ENCODE measurements at regions not wholly inside any gene's neighbourhood (a gene's known extent, or its start where the extent isn't known, plus 50 kb on each side); places are given as distances from the start of the nearest gene placed in this dataset.

- no peak for DNase-seq
Measured at GRCh38 chr2:144280009-144280408, 239.9 kb downstream of the ZEB2 start.

GRCh38 chr2:144279165-144279564 is 240.8 kb downstream of the ZEB2 start:
- no peak for DNase-seq

GRCh38 chr2:144277622-144278354 is 242.1 kb downstream of the ZEB2 start:
- no peak for DNase-seq

GRCh38 chr2:144275340-144275739 is 244.6 kb downstream of the ZEB2 start:
- no peak for DNase-seq

- DNase-seq = no peak
Measured at GRCh38 chr2:144274131-144274530, 245.8 kb downstream of the ZEB2 start.

- peak; percentile 1 to 57 for DNase-seq
Measured at GRCh38 chr2:144270951-144271350, 249.0 kb downstream of the ZEB2 start.

- DNase-seq = no peak
Measured at GRCh38 chr2:144268036-144268678, 251.8 kb downstream of the ZEB2 start.

GRCh38 chr2:144267239-144267638 is 252.7 kb downstream of the ZEB2 start:
- DNase-seq = no peak

GRCh38 chr2:144265654-144266053 is 254.3 kb downstream of the ZEB2 start:
- no peak for DNase-seq

GRCh38 chr2:144261966-144262365 is 258.0 kb downstream of the ZEB2 start:
- no peak for DNase-seq

GRCh38 chr2:144261336-144261735 is 258.6 kb downstream of the ZEB2 start:
- no peak for DNase-seq

GRCh38 chr2:144259332-144259731 is 260.6 kb downstream of the ZEB2 start:
- no peak for DNase-seq

- DNase-seq = no peak
Measured at GRCh38 chr2:144258154-144258553, 261.8 kb downstream of the ZEB2 start.

- peak in 1 of 2 donors; percentile 21 for DNase-seq
Measured at GRCh38 chr2:144256996-144257707, 262.8 kb downstream of the ZEB2 start.

GRCh38 chr2:144254342-144255235 is 265.3 kb downstream of the ZEB2 start:
- no peak for DNase-seq

- DNase-seq = no peak
Measured at GRCh38 chr2:144253743-144254142, 266.2 kb downstream of the ZEB2 start.

- no peak for DNase-seq
Measured at GRCh38 chr2:144252694-144253093, 267.2 kb downstream of the ZEB2 start.

- DNase-seq = peak in 1 of 2 donors; percentile 12
Measured at GRCh38 chr2:144249035-144249637, 270.8 kb downstream of the ZEB2 start.

GRCh38 chr2:144248350-144249034 is 271.4 kb downstream of the ZEB2 start:
- no peak for DNase-seq

- DNase-seq = no peak
Measured at GRCh38 chr2:144244938-144245337, 275.0 kb downstream of the ZEB2 start.

GRCh38 chr2:144242311-144242710 is 277.6 kb downstream of the ZEB2 start:
- DNase-seq = no peak

- DNase-seq = no peak
Measured at GRCh38 chr2:144241801-144242200, 278.1 kb downstream of the ZEB2 start.

All from inflammatory macrophage (primary cell).